Common myeloid progenitor, CD34-positive (primary cell): ENCODE measurements at regions not wholly inside any gene's neighbourhood (a gene's known extent, or its start where the extent isn't known, plus 50 kb on each side); places are given as distances from the start of the nearest gene placed in this dataset.

ENCODE experiments used
- CTCF ChIA-PET: fragments of 350-600 bp; sonication (Branson Sonifier 250); formaldehyde crosslinking; loops from one replicate; lab custom pipeline; 2021; ENCODE audit warnings: antibody characterized with exemption; lab: Charles Lee
- POLR2A ChIA-PET: fragments of 350-600 bp; sonication (Branson Sonifier 250); formaldehyde crosslinking; loops from one replicate; lab custom pipeline; 2021; ENCODE audit warnings: antibody characterized with exemption; lab: Charles Lee
- DNase-seq, 3 donors: peaks; one replicate each; pipeline versions ENCODE4 v3.0.0 to v3.0.0-alpha.2; 2013
- H3K27ac ChIP-seq, 2 experiments: 1 replicate in 1 of 2; 2 replicates in 1 of 2; pipeline ENCODE4 v1.7.0; 2013; ENCODE audit warnings: inconsistent platforms in 2 of 2, low read length in 2 of 2, mild to moderate bottlenecking in 2 of 2, low read depth in 1 of 2, moderate library complexity in 1 of 2; ENCODE audit not compliant: severe bottlenecking in 2 of 2, insufficient read depth in 1 of 2, poor library complexity in 1 of 2
- H3K27me3 ChIP-seq, 5 experiments: replicated peaks in 2 of 5; 1 replicate in 3 of 5; 2 replicates in 2 of 5; pipeline versions ENCODE4 v1.6.1 to v1.7.0; 2013; ENCODE audit warnings: low read length in 4 of 5, mild to moderate bottlenecking in 2 of 5, moderate library complexity in 2 of 5, inconsistent platforms in 1 of 5; ENCODE audit not compliant: insufficient read depth in 5 of 5, control insufficient read depth in 4 of 5
- H3K36me3 ChIP-seq, 4 experiments: 1 replicate in 2 of 4; 2 replicates in 2 of 4; pipeline versions ENCODE4 v1.6.1 to v1.7.0; 2013; ENCODE audit warnings: low read length in 3 of 4, control low read depth in 1 of 4, mild to moderate bottlenecking in 1 of 4; ENCODE audit not compliant: control insufficient read depth in 4 of 4, insufficient read depth in 4 of 4
- H3K4me1 ChIP-seq, 4 experiments: 1 replicate in 3 of 4; 2 replicates in 1 of 4; pipeline versions ENCODE4 v1.6.1 to v1.7.1; 2013; ENCODE audit warnings: low read length in 3 of 4, mild to moderate bottlenecking in 3 of 4, control low read depth in 1 of 4, inconsistent platforms in 1 of 4, moderate library complexity in 1 of 4; ENCODE audit not compliant: control insufficient read depth in 4 of 4, insufficient read depth in 4 of 4; ENCODE audit errors: control extremely low read depth in 1 of 4
- H3K4me3 ChIP-seq, 7 experiments: 1 replicate in 4 of 7; 2 replicates in 3 of 7; pipeline versions ENCODE4 v1.5.1 to v1.7.0; 2013; ENCODE audit warnings: mild to moderate bottlenecking in 7 of 7, low read length in 6 of 7, moderate library complexity in 6 of 7, inconsistent platforms in 2 of 7, low read depth in 2 of 7, control low read depth in 1 of 7; ENCODE audit not compliant: insufficient read depth in 4 of 7, control insufficient read depth in 1 of 7; ENCODE audit errors: extremely low read depth in 1 of 7
- H3K9me3 ChIP-seq, 5 experiments: 1 replicate in 4 of 5; 2 replicates in 1 of 5; pipeline versions ENCODE4 v1.6.1 to v1.7.1; 2013; ENCODE audit warnings: low read length in 4 of 5, mild to moderate bottlenecking in 2 of 5, inconsistent platforms in 1 of 5, low read depth in 1 of 5, moderate library complexity in 1 of 5; ENCODE audit not compliant: control insufficient read depth in 4 of 5, insufficient read depth in 2 of 5; ENCODE audit errors: control extremely low read depth in 1 of 5
- WGBS: methylation state at CpG from one replicate; pipeline ENCODE4 v1.1.5; 2013; ENCODE audit not compliant: insufficient coverage; 5-methylcytosine and 5-hydroxymethylcytosine counted together

- Histone ChIP-seq H3K36me3 (no peaks in the 10 kb centered on the region), H3K27ac (no peak overlapping the region), H3K9me3 (peaks cover 0 to 1% (median 0%) of the 10 kb centered on the region in 5 experiments), H3K4me1 (no peaks in the 10 kb centered on the region), H3K27me3 (no peaks in the 10 kb centered on the region), H3K4me3 (no peak overlapping the region)
- POLR2A ChIA-PET: no interaction called here
- CTCF ChIA-PET: no interaction called here
- WGBS: no CpG with 5 or more reads among the region's 2 CpGs
- DNase-seq: no peak
Observed at GRCh38 chrX:42535233-42535632, 242.7 kb downstream of the PPP1R2C start.

- H3K9me3 ChIP-seq: peaks cover 0 to 1% (median 0%) of the 10 kb centered on the region in 5 experiments
- H3K36me3 ChIP-seq: no peaks in the 10 kb centered on the region
- 76% methylated on average over 2 of the region's 2 CpGs for WGBS
- DNase-seq: no peak
- CTCF ChIA-PET: no interaction called here
- no peak overlapping the region for H3K4me3 ChIP-seq
- no peaks in the 10 kb centered on the region for H3K4me1 ChIP-seq
- no peak overlapping the region for H3K27ac ChIP-seq
- POLR2A ChIA-PET: no interaction called here
- H3K27me3 ChIP-seq: no peaks in the 10 kb centered on the region
Observed at GRCh38 chrX:42533761-42534160, 244.2 kb downstream of the PPP1R2C start.

GRCh38 chrX:42531441-42531840 lies 246.5 kb downstream of the PPP1R2C start:
- Histone ChIP-seq H3K4me1 (no peaks in the 10 kb centered on the region), H3K27me3 (no peaks in the 10 kb centered on the region), H3K27ac (no peak overlapping the region), H3K9me3 (peaks cover 0 to 1% (median 0%) of the 10 kb centered on the region in 5 experiments), H3K4me3 (no peak overlapping the region), H3K36me3 (no peaks in the 10 kb centered on the region)
- CTCF ChIA-PET: no interaction called here
- WGBS: 53% methylated on average over 2 of the region's 2 CpGs
- no peak for DNase-seq
- POLR2A ChIA-PET: no interaction called here

GRCh38 chrX:42530027-42530426 lies 247.9 kb downstream of the PPP1R2C start:
- Histone ChIP-seq H3K36me3 (no peaks in the 10 kb centered on the region), H3K4me3 (no peak overlapping the region), H3K9me3 (peaks cover 0 to 1% (median 0%) of the 10 kb centered on the region in 5 experiments), H3K27me3 (no peaks in the 10 kb centered on the region), H3K27ac (no peak overlapping the region), H3K4me1 (no peaks in the 10 kb centered on the region)
- DNase-seq: no peak
- ChIA-PET POLR2A (no interaction called here), CTCF (no interaction called here)
- no CpG with 5 or more reads among the region's 1 CpG for WGBS

GRCh38 chrX:42524379-42524778 lies 253.6 kb downstream of the PPP1R2C start:
- CTCF ChIA-PET: interaction anchor here (1.3 kb wide), 1 partner anchor 14 kb away, joined by 3 read pairs; no protein-coding TSS in a partner anchor

DNA sequence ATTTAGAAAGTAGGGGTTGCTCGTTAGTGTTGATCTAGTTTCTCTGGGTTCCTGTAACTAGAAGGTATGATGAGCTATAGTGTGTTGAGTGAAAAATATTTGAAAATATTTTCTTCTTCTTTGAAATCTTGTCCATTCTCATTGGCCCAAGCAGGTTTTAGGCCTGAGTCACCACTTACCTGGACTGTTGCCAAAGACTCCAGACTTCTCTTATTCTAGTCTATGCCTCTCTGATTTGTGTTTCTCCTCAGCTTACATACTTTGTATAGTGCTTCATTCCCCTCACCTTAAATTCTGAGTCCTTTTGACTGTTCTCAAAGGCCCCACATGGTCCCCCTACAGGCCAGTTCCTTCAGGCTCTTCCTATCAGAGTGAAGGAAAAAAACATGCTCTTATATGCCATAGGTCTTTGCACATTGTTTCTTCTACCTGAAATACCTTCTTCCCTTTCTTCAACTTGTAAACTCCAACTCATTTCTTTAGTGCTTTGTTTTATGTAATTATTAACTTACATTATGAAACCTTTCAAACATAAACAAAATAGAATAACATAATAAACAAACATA lies 258.2 kb downstream of the PPP1R2C start:
- ChIA-PET POLR2A (no interaction called here), CTCF (no interaction called here)
- H3K4me1 ChIP-seq: no peaks in the 10 kb centered on the region
- H3K36me3 ChIP-seq: no peaks in the 10 kb centered on the region
- H3K27ac ChIP-seq: no peak overlapping the region
- H3K27me3 ChIP-seq: peaks cover 0 to 4% (median 0%) of the 10 kb centered on the region in 5 experiments
- 100% methylated on average over 1 of the region's 1 CpG for WGBS
- no peaks in the 10 kb centered on the region for H3K9me3 ChIP-seq
- peak in 2 of 3 donors; percentile 10 to 21 for DNase-seq
- H3K4me3 ChIP-seq: no peak overlapping the region

More at GRCh38 chrX:42524379-42524778, 253.6 kb downstream of the PPP1R2C start:
- POLR2A ChIA-PET: no interaction called here
- DNase-seq: no peak
- Histone ChIP-seq H3K27ac (no peak overlapping the region), H3K27me3 (peaks cover 0 to 4% (median 0%) of the 10 kb centered on the region in 5 experiments), H3K4me3 (no peak overlapping the region), H3K9me3 (no peaks in the 10 kb centered on the region), H3K4me1 (no peaks in the 10 kb centered on the region), H3K36me3 (no peaks in the 10 kb centered on the region)
- WGBS: no CpG with 5 or more reads among the region's 1 CpG

- no peak for DNase-seq
- ChIA-PET CTCF (no interaction called here), POLR2A (no interaction called here)
- H3K4me3 ChIP-seq: no peak overlapping the region
- no peaks in the 10 kb centered on the region for H3K4me1 ChIP-seq
- no peaks in the 10 kb centered on the region for H3K36me3 ChIP-seq
- H3K27ac ChIP-seq: no peak overlapping the region
- no CpG with 5 or more reads among the region's 1 CpG for WGBS
- peaks cover 0 to 1% (median 0%) of the 10 kb centered on the region in 5 experiments for H3K9me3 ChIP-seq
- no peaks in the 10 kb centered on the region for H3K27me3 ChIP-seq
Observed at GRCh38 chrX:42515939-42516338, 262.0 kb downstream of the PPP1R2C start.
